ENCODE measurements at regions not wholly inside any gene's neighbourhood (a gene's known extent, or its start where the extent isn't known, plus 50 kb on each side); places are given as distances from the start of the nearest gene placed in this dataset.
"Not testable (repeated sequence)": the region's sequence is repeated elsewhere in the genome, so short reads cannot be mapped to it uniquely, and the experiment has no call there.

DNA sequence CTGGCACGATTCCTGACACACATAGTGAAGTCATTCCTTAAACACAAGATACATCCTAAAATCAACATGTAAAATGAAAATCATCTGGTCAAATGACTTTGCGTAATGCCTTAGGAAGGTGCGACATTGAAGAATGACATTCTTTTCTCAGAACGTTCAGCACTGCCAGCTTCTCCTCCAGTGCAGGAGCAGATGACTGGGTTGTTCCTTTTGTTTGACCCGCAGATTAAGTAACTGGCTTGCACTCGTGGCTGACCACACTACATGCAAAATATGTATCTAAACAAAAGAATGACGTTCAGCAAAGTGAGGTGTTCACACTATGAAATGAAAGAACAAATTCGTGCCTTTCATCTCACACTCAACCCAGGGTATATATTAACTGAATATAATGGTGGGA, 260.7 kb upstream of the CXorf66 start:
- not testable (repeated sequence) for TF ChIP-seq RAD21 (IDR thresholded peaks at IDR 0.05; ENCODE audit: low read depth)
- TF ChIP-seq, protein P1, sequence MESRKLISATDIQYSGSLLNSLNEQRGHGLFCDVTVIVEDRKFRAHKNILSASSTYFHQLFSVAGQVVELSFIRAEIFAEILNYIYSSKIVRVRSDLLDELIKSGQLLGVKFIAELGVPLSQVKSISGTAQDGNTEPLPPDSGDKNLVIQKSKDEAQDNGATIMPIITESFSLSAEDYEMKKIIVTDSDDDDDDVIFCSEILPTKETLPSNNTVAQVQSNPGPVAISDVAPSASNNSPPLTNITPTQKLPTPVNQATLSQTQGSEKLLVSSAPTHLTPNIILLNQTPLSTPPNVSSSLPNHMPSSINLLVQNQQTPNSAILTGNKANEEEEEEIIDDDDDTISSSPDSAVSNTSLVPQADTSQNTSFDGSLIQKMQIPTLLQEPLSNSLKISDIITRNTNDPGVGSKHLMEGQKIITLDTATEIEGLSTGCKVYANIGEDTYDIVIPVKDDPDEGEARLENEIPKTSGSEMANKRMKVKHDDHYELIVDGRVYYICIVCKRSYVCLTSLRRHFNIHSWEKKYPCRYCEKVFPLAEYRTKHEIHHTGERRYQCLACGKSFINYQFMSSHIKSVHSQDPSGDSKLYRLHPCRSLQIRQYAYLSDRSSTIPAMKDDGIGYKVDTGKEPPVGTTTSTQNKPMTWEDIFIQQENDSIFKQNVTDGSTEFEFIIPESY (IDR thresholded peaks at IDR 0.05; ENCODE audit: extremely low read depth, insufficient replicate concordance, low read length): not testable (repeated sequence)

All from HCT116 (cell line).